ENCODE measurements at regions not wholly inside any gene's neighbourhood (a gene's known extent, or its start where the extent isn't known, plus 50 kb on each side); places are given as distances from the start of the nearest gene placed in this dataset.

GRCh38 chr7:68730964-68731363, 867.3 kb upstream of the AUTS2 start:
- CTCF ChIA-PET, result no interaction called here
- POLR2A ChIA-PET, result no interaction called here
- no peak for TF ChIP-seq CTCF (IDR thresholded peaks at IDR 0.05; ENCODE audit: control extremely low read depth, extremely low read depth, low read depth, missing control alignments)
- no peak for DNase-seq (ENCODE audit: extremely low spot score)

- DNase-seq (ENCODE audit: extremely low spot score), result no peak
- no peak for TF ChIP-seq CTCF (IDR thresholded peaks at IDR 0.05; ENCODE audit: control extremely low read depth, extremely low read depth, low read depth, missing control alignments)
- ChIA-PET CTCF (no interaction called here), POLR2A (no interaction called here)
Observed at GRCh38 chr7:68733219-68734153, 864.8 kb upstream of the AUTS2 start.

GRCh38 chr7:68734431-68734830, 863.8 kb upstream of the AUTS2 start:
- ChIA-PET POLR2A (no interaction called here), CTCF (no interaction called here)
- no peak for DNase-seq (ENCODE audit: extremely low spot score)
- no peak for TF ChIP-seq CTCF (IDR thresholded peaks at IDR 0.05; ENCODE audit: control extremely low read depth, extremely low read depth, low read depth, missing control alignments)

GRCh38 chr7:68739306-68739705, 859.0 kb upstream of the AUTS2 start:
- ChIA-PET POLR2A (no interaction called here), CTCF (no interaction called here)
- TF ChIP-seq CTCF (IDR thresholded peaks at IDR 0.05; ENCODE audit: control extremely low read depth, extremely low read depth, low read depth, missing control alignments), result no peak
- no peak for DNase-seq (ENCODE audit: extremely low spot score)

GRCh38 chr7:68744036-68744435, 854.2 kb upstream of the AUTS2 start:
- CTCF ChIA-PET, result no interaction called here
- no peak for TF ChIP-seq CTCF (IDR thresholded peaks at IDR 0.05; ENCODE audit: control extremely low read depth, extremely low read depth, low read depth, missing control alignments)
- DNase-seq (ENCODE audit: extremely low spot score), result no peak
- POLR2A ChIA-PET, result no interaction called here

GRCh38 chr7:68748934-68749900, 849.1 kb upstream of the AUTS2 start:
- ChIA-PET CTCF (no interaction called here), POLR2A (no interaction called here)
- TF ChIP-seq CTCF (IDR thresholded peaks at IDR 0.05; ENCODE audit: control extremely low read depth, extremely low read depth, low read depth, missing control alignments), result no peak
- DNase-seq (ENCODE audit: extremely low spot score), result no peak
